Adrenal gland (tissue), 5 donors: ENCODE measurements at regions not wholly inside any gene's neighbourhood (a gene's known extent, or its start where the extent isn't known, plus 50 kb on each side); places are given as distances from the start of the nearest gene placed in this dataset.

ENCODE experiments used
- POLR2A ChIP-seq, 2 donors: fragments of 450-650 bp; IDR thresholded peaks; one replicate each; pipeline ENCODE4 v1.6.1; 2017; ENCODE audit warnings: antibody characterized with exemption in 2 of 2, mild to moderate bottlenecking in 2 of 2, moderate library complexity in 1 of 2
- TF ChIP-seq, protein P1 (sequence below), 6 experiments: fragments of 450-650 bp in 4 of 6; fragments of 200-600 bp in 2 of 6; sonication (generic) in 1 of 6; IDR thresholded peaks; 1 replicate in 5 of 6; 2 replicates in 1 of 6; pipeline versions ENCODE4 v1.5.1 to v1.8.0; 2016 to 2021; ENCODE audit warnings: antibody characterized with exemption in 6 of 6, mild to moderate bottlenecking in 2 of 6, moderate library complexity in 1 of 6
- donor health status: DM: no; HTN: no; CAD: no.

DNA sequence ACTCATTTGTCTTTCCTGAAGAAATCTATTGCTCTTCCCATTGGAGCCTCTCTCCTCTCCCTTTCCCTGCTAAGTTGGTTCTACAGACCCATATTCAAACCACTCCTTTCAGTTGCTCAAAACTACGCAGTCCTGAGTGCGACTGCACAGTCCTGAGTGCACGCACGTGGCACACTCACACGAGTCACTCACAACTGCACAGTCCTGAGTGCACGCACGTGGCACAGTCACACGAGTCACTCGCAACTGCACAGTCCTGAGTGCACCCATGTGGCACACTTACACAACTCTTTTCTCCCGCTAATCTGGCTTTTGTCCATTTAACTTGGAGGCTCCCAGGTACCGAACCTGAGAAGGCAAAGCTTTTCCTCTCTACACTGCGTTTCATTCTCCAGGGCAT, 159.7 kb downstream of the RNASET2 start:
- TF ChIP-seq, protein P1, sequence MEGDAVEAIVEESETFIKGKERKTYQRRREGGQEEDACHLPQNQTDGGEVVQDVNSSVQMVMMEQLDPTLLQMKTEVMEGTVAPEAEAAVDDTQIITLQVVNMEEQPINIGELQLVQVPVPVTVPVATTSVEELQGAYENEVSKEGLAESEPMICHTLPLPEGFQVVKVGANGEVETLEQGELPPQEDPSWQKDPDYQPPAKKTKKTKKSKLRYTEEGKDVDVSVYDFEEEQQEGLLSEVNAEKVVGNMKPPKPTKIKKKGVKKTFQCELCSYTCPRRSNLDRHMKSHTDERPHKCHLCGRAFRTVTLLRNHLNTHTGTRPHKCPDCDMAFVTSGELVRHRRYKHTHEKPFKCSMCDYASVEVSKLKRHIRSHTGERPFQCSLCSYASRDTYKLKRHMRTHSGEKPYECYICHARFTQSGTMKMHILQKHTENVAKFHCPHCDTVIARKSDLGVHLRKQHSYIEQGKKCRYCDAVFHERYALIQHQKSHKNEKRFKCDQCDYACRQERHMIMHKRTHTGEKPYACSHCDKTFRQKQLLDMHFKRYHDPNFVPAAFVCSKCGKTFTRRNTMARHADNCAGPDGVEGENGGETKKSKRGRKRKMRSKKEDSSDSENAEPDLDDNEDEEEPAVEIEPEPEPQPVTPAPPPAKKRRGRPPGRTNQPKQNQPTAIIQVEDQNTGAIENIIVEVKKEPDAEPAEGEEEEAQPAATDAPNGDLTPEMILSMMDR (IDR thresholded peaks at IDR 0.05): no peak
- TF ChIP-seq POLR2A (IDR thresholded peaks at IDR 0.05): no peak
